Endodermal cell (in vitro differentiated cells): ENCODE measurements at regions not wholly inside any gene's neighbourhood (a gene's known extent, or its start where the extent isn't known, plus 50 kb on each side); places are given as distances from the start of the nearest gene placed in this dataset.
"Not testable (repeated sequence)": the region's sequence is repeated elsewhere in the genome, so short reads cannot be mapped to it uniquely, and the experiment has no call there.

Source experiments
- DNase-seq: peaks from one replicate; pipeline ENCODE4 v3.0.0-alpha.2; 2017
- H3K27ac ChIP-seq: 2 replicates; pipeline ENCODE4 v1.5.1; 2013; ENCODE audit warnings: mild to moderate bottlenecking, low read depth, low read length, moderate library complexity
- H3K27me3 ChIP-seq: 2 replicates; pipeline ENCODE4 v1.6.1; 2013; ENCODE audit warnings: mild to moderate bottlenecking, low read length, moderate library complexity; ENCODE audit not compliant: insufficient read depth, control insufficient read depth, poor library complexity, severe bottlenecking
- H3K36me3 ChIP-seq: 2 replicates; pipeline ENCODE4 v1.7.0; 2013; ENCODE audit warnings: mild to moderate bottlenecking, low read length, moderate library complexity; ENCODE audit not compliant: control insufficient read depth, insufficient read depth
- H3K4me1 ChIP-seq: one replicate; pipeline ENCODE4 v1.7.0; 2013; ENCODE audit warnings: low read length; ENCODE audit not compliant: control insufficient read depth, insufficient read depth
- H3K4me3 ChIP-seq: 2 replicates; pipeline ENCODE4 v1.5.1; 2013; ENCODE audit warnings: mild to moderate bottlenecking, low read length, moderate library complexity
- H3K9ac ChIP-seq: 2 replicates; pipeline ENCODE4 v1.6.1; 2013; ENCODE audit warnings: mild to moderate bottlenecking, low read length, moderate library complexity; ENCODE audit not compliant: poor library complexity, severe bottlenecking; ENCODE audit errors: extremely low read depth
- H3K9me3 ChIP-seq: 2 replicates; pipeline ENCODE4 v1.6.1; 2013; ENCODE audit warnings: mild to moderate bottlenecking, low read length, moderate library complexity; ENCODE audit not compliant: control insufficient read depth
- H3K27ac Mint-ChIP-seq: 2 replicates; pipeline ENCODE4 v1.8.0; 2020; ENCODE audit warnings: mixed read lengths
- H3K27me3 Mint-ChIP-seq: 2 replicates; pipeline ENCODE4 v1.8.0; 2021; ENCODE audit warnings: mild to moderate bottlenecking, mixed read lengths; ENCODE audit not compliant: insufficient read depth
- H3K36me3 Mint-ChIP-seq: 2 replicates; pipeline ENCODE4 v1.8.0; 2020; ENCODE audit warnings: low read depth, mixed read lengths
- H3K4me1 Mint-ChIP-seq: 2 replicates; pipeline ENCODE4 v1.8.0; 2020; ENCODE audit warnings: mixed read lengths
- H3K4me3 Mint-ChIP-seq: 2 replicates; pipeline ENCODE4 v1.8.0; 2020; ENCODE audit warnings: mild to moderate bottlenecking, moderate library complexity, mixed read lengths
- H3K9me3 Mint-ChIP-seq: 2 replicates; pipeline ENCODE4 v1.8.0; 2020; ENCODE audit warnings: mild to moderate bottlenecking, mixed read lengths
- WGBS, 2 experiments: methylation state at CpG; one replicate each; pipeline versions ENCODE4 v1.1.5 to v1.1.7; 2013; ENCODE audit warnings: missing lambda C conversion rate in 2 of 2, mixed read lengths in 1 of 2; ENCODE audit not compliant: insufficient coverage in 1 of 2, insufficient read length in 1 of 2; 5-methylcytosine and 5-hydroxymethylcytosine counted together
- TF ChIP-seq, protein P1 (sequence below): fragments of 200-600 bp; sonication (generic); conservative IDR thresholded peaks from 2 replicates; pipeline ENCODE4 v1.5.0; 2021; ENCODE audit warnings: antibody characterized with exemption, mild to moderate bottlenecking

DNA sequence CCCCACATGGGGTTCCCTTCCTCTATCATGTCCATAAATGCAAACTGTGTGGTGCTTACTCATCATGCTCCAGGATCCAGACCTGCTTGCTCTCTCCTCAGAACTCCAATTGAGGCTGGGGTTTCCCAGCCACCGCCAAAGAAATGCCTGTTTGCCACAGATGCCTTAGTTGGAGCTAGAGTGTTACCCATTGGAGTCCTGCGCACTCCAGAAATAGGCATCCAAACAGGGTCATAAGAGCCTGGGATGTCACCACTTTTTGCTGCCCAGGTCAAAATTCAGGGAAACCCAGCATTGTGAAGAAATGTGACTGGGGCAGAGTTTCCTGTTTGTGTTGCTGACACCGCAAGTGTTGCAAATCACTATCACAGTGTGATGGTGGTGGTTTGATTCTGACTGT is 60.7 kb upstream of the SPDL1 start:
- Histone ChIP-seq H3K9ac (no peak overlapping the region), H3K4me1 (no peaks in the 10 kb centered on the region), H3K4me3 (no peak overlapping the region), H3K27me3 (peaks cover 6% of the 10 kb centered on the region), H3K36me3 (no peaks in the 10 kb centered on the region), H3K27ac (no peak overlapping the region), H3K9me3 (peaks cover 41% of the 10 kb centered on the region)
- Mint-ChIP-seq H3K4me1 (no peaks in the 10 kb centered on the region), H3K9me3 (peaks cover 33% of the 10 kb centered on the region), H3K27me3 (peaks cover 58% of the 10 kb centered on the region), H3K36me3 (no peaks in the 10 kb centered on the region), H3K4me3 (no peak overlapping the region), H3K27ac (no peak overlapping the region)
- DNase-seq: no peak
- 94 to 100% methylated on average over 1 to 3 of the region's 3 CpGs for WGBS, 2 experiments
- TF ChIP-seq, protein P1, sequence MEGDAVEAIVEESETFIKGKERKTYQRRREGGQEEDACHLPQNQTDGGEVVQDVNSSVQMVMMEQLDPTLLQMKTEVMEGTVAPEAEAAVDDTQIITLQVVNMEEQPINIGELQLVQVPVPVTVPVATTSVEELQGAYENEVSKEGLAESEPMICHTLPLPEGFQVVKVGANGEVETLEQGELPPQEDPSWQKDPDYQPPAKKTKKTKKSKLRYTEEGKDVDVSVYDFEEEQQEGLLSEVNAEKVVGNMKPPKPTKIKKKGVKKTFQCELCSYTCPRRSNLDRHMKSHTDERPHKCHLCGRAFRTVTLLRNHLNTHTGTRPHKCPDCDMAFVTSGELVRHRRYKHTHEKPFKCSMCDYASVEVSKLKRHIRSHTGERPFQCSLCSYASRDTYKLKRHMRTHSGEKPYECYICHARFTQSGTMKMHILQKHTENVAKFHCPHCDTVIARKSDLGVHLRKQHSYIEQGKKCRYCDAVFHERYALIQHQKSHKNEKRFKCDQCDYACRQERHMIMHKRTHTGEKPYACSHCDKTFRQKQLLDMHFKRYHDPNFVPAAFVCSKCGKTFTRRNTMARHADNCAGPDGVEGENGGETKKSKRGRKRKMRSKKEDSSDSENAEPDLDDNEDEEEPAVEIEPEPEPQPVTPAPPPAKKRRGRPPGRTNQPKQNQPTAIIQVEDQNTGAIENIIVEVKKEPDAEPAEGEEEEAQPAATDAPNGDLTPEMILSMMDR: no peak

GRCh38 chr5:169521366-169521983 is 62.1 kb upstream of the SPDL1 start:
- 93 to 94% methylated on average over 6 to 7 of the region's 7 CpGs for WGBS, 2 experiments
- no peaks in the 10 kb centered on the region for H3K4me1 Mint-ChIP-seq

DNA sequence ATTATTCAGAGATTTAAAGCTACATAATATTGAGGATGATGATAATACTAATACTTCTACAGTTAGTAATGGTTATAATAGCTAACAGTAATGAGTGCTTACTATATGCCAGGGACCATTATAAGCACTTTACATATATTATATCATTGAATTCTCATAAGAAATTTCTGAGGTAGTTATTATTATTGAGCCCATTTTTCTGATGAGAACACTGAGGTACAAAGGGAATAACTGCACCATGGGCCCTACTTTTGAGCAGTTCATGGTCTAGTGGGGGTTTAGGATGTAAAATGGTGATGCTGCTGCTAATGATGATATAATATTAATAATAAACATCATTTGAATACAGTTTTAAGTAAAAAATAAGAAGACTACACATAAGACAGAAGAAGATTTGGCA is 64.2 kb upstream of the SPDL1 start:
- DNase-seq: no peak
- H3K27me3 ChIP-seq: peaks cover 10% of the 10 kb centered on the region
- H3K4me3 ChIP-seq: no peak overlapping the region
- no peaks in the 10 kb centered on the region for H3K36me3 Mint-ChIP-seq
- peaks cover 60% of the 10 kb centered on the region for H3K27me3 Mint-ChIP-seq
- H3K9ac ChIP-seq: no peak overlapping the region
- H3K4me3 Mint-ChIP-seq: no peak overlapping the region
- no peak overlapping the region for H3K27ac Mint-ChIP-seq
- H3K36me3 ChIP-seq: no peaks in the 10 kb centered on the region
- TF ChIP-seq, protein P1: no peak
- H3K4me1 Mint-ChIP-seq: no peaks in the 10 kb centered on the region
- no peaks in the 10 kb centered on the region for H3K4me1 ChIP-seq
- no peak overlapping the region for H3K27ac ChIP-seq
- peaks cover 15% of the 10 kb centered on the region for H3K9me3 ChIP-seq
- peaks cover 15% of the 10 kb centered on the region for H3K9me3 Mint-ChIP-seq

More at GRCh38 chr5:169521366-169521983, 62.1 kb upstream of the SPDL1 start:
- no peak for DNase-seq
- no peaks in the 10 kb centered on the region for H3K36me3 Mint-ChIP-seq
- H3K27me3 Mint-ChIP-seq: peaks cover 49% of the 10 kb centered on the region
- H3K9ac ChIP-seq: no peak overlapping the region
- H3K27ac Mint-ChIP-seq: no peak overlapping the region
- H3K27me3 ChIP-seq: peaks cover 6% of the 10 kb centered on the region
- no peak overlapping the region for H3K27ac ChIP-seq
- H3K4me3 ChIP-seq: no peak overlapping the region
- H3K36me3 ChIP-seq: no peaks in the 10 kb centered on the region
- no peak overlapping the region for H3K4me3 Mint-ChIP-seq
- TF ChIP-seq, protein P1: no peak
- H3K4me1 ChIP-seq: no peaks in the 10 kb centered on the region
- peaks cover 29% of the 10 kb centered on the region for H3K9me3 Mint-ChIP-seq
- peaks cover 34% of the 10 kb centered on the region for H3K9me3 ChIP-seq

- H3K27ac ChIP-seq, H3K9ac ChIP-seq, H3K4me3 ChIP-seq, H3K4me1 Mint-ChIP-seq, H3K27ac Mint-ChIP-seq, H3K4me1 ChIP-seq, H3K36me3 Mint-ChIP-seq, DNase-seq, H3K4me3 Mint-ChIP-seq, H3K36me3 ChIP-seq: not testable (repeated sequence)
- peaks cover 65% of the 10 kb centered on the region for H3K27me3 Mint-ChIP-seq
- Histone ChIP-seq H3K27me3 (peaks cover 16% of the 10 kb centered on the region), H3K9me3 (peaks cover 11% of the 10 kb centered on the region)
- H3K9me3 Mint-ChIP-seq: peaks cover 13% of the 10 kb centered on the region
These were observed 64.8 kb upstream of the SPDL1 start for GRCh38 chr5:169518779-169519178.
